LNCAP (cell line): ENCODE measurements at regions not wholly inside any gene's neighbourhood (a gene's known extent, or its start where the extent isn't known, plus 50 kb on each side); places are given as distances from the start of the nearest gene placed in this dataset.

Source experiments
- TF ChIP-seq, protein P1 (sequence below): fragments of 450-650 bp; IDR thresholded peaks from 2 replicates; pipeline ENCODE4 v1.5.1; 2017; ENCODE audit warnings: mild to moderate bottlenecking

DNA sequence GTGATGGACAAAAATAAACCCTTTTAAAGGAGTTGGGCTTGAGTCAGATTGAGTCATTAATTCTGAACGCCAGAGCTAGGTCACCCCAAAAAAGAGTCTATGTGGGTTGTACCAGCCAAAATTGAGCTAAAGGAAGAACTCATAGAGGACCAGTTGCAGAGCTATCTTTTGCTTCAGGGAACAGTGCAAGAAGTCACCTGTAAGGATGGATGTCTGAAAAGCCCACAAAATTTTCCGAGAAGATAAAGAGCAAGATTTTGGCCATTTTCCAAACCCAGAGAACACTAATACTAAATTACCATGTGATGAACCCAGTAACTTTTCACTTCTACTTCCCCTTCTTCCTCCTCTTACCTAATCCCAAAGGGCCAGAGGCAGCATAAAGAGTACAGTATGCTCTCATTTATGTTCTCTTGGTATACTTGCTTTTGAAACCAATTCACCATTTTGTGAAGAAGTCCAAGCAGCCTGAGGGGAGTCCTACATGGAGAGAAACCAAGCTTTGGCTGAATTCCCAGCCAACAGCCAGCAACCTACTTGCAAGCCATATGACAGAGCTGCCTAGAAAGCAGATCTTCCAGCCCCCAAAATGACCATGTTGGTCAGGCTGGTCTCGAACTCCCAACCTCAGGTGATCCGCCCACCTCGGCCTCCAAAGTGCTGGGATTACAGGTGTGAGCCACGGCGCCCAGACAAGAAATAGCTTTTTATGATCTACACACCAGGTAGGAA is 551.7 kb downstream of the SATB2 start:
- TF ChIP-seq, protein P1, sequence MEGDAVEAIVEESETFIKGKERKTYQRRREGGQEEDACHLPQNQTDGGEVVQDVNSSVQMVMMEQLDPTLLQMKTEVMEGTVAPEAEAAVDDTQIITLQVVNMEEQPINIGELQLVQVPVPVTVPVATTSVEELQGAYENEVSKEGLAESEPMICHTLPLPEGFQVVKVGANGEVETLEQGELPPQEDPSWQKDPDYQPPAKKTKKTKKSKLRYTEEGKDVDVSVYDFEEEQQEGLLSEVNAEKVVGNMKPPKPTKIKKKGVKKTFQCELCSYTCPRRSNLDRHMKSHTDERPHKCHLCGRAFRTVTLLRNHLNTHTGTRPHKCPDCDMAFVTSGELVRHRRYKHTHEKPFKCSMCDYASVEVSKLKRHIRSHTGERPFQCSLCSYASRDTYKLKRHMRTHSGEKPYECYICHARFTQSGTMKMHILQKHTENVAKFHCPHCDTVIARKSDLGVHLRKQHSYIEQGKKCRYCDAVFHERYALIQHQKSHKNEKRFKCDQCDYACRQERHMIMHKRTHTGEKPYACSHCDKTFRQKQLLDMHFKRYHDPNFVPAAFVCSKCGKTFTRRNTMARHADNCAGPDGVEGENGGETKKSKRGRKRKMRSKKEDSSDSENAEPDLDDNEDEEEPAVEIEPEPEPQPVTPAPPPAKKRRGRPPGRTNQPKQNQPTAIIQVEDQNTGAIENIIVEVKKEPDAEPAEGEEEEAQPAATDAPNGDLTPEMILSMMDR = no peak

DNA sequence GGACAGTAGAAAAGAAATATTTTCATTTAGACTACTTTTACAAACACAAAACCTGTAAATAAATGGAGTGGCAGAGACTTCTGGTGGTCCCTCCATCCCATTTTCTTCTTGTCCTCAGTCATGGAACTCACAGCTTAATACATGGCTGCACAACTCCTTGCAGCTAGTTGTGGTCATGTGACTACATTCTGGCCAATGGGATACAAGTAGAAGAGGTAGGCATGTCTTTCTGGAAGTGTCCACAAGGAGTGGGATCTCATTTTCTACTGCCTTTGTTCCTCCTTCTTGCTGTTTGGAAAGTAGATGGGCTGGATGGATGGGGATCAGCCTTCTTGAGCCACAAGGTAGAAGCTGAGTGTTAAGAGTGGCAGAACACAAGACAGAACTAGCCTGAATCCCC is 555.8 kb downstream of the SATB2 start:
- TF ChIP-seq, protein P1 = no peak

DNA sequence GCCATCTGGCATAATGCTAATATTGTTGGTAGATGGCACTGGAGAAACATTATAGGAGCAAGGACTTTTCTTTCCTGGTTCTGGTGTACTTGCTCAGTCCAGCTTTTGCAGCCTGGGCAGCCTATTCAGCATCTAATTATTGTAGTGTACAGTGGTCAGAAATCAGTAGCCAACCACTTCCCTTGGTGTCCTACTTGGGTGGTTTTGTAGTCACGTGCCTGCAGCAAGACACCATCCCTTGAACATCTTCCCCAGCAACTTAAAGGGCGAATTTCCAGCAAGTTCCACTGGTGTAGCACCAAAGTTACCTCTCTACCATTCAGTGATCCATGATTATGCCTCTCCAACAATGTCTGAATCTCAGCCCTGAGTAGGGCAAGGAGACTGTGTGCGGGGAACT is 557.6 kb downstream of the SATB2 start:
- TF ChIP-seq, protein P1 = no peak

DNA sequence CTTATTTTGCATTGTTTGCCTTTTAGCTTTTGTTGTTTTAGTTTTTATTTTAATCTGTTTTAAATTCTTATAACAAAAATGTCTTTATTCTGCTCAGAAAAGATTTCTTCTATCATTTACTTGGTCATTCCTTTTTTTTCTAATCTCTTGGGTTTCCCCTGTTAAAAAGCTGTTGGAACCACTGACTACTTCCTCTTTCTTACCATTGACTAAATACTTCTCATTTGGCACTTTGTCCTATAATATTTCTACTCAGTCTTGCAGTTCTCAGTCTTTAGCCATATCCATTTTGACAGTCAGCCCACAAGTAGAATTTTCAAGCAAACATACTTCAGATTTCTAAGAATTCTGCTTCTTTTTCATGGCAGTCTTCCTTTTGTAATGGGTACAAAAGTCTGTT is 567.2 kb downstream of the SATB2 start:
- TF ChIP-seq, protein P1 = no peak

DNA sequence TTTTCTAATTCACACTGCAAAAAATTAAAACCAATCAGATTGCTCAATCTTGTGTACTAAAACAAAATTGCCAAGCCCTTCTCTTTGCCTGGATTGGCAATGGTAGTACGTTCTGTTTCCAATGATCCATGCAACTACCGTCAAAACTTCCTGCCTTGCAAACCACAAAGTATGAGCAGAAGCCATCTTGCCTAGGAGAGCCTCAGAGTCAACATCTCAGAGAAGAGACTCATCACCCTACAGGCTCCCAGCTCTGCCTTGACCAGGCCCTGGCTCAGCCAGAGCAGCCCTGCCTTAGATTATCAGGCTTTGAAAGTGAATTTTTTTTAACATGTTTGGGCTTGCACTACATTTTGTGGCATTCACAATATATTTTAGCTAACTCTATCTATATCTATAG is 574.1 kb downstream of the SATB2 start:
- TF ChIP-seq, protein P1 = no peak

DNA sequence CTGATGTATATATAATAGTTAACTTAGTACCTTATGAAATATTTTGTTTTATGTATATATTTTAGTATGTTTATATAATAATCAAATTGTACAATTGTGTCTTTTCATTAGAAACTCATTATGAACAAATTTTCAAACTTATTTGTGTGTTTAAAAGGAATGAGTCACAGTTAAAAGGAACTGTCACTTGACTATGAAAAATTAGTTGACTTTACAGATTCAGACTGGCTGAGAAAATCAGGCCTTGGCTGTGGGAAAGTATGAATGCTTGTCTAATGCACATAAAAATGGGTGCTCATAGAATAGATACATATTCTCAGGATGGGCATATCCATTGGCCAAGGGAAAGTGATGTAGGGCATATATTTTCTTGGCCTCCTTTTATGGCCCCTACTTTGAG is 576.8 kb downstream of the SATB2 start:
- TF ChIP-seq, protein P1 = no peak

DNA sequence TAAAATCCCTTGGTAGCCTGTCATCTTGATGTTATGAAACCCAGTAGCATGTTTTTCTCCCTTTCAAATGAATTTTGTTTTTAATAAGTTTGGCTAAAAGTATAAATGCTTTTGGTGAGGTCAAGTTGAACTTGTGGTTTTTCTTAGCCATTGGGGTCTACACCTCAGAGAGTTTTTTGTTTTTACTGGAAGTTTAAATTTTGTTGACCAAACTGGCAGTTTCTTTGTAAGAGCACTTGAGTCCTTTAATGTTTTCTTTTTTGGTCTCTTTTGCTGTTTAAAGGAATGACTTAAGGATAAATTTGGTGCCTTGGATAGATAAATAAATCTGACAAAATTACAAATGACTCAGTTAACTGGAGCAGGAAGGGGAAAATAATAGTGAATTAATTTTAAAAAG is 577.3 kb downstream of the SATB2 start:
- TF ChIP-seq, protein P1 = no peak

DNA sequence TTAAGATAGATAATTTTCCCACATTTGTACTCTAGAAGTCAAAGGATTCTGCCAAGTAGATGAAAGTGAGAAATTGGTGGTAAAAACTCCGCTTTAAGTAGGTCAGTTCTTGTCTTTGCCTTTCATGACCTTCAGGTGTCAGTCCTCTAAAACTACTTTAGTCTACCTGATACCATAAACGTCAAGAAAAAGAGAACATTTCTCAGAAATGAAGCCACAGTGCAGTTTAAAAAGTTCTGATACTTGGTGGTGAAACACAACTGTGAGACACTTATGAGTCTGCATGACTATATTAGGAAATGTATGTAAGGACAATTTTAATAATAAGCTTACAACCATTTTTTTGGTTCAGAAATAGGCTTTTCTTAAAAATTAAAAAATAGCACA is 583.3 kb downstream of the SATB2 start:
- TF ChIP-seq, protein P1 = no peak
